ENCODE measurements at regions not wholly inside any gene's neighbourhood (a gene's known extent, or its start where the extent isn't known, plus 50 kb on each side); places are given as distances from the start of the nearest gene placed in this dataset.
"Not testable (repeated sequence)": the region's sequence is repeated elsewhere in the genome, so short reads cannot be mapped to it uniquely, and the experiment has no call there.

DNA sequence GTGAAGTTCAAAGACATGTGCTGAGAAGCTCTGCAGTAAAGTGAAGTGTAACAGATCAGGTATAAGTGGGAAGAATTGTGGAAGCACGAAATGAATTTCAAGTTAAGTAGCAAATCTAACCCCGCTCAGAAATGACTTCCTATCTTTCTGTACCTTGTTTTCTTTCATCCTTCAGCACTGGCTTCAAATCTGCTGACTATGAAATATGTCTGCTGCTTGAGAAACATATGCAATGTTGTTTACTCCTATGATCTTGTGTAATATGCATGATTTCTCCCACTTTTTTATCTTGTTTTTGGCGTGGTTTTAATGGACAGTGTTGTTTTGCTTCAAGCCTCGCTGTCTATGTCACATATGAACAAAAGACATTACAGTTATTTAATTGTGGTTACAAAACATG is 545.3 kb upstream of the NCAM2 start:
- no peak overlapping the region for H3K9ac ChIP-seq
- TF ChIP-seq, protein P1, sequence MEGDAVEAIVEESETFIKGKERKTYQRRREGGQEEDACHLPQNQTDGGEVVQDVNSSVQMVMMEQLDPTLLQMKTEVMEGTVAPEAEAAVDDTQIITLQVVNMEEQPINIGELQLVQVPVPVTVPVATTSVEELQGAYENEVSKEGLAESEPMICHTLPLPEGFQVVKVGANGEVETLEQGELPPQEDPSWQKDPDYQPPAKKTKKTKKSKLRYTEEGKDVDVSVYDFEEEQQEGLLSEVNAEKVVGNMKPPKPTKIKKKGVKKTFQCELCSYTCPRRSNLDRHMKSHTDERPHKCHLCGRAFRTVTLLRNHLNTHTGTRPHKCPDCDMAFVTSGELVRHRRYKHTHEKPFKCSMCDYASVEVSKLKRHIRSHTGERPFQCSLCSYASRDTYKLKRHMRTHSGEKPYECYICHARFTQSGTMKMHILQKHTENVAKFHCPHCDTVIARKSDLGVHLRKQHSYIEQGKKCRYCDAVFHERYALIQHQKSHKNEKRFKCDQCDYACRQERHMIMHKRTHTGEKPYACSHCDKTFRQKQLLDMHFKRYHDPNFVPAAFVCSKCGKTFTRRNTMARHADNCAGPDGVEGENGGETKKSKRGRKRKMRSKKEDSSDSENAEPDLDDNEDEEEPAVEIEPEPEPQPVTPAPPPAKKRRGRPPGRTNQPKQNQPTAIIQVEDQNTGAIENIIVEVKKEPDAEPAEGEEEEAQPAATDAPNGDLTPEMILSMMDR (IDR thresholded peaks at IDR 0.05), result no peak
- no peaks in the 10 kb centered on the region for H3K27me3 ChIP-seq (ENCODE audit: control insufficient read depth, insufficient read depth, low read length)
- no peaks in the 10 kb centered on the region for H3K9me3 ChIP-seq (ENCODE audit: control insufficient read depth, low read length)
- H3K79me2 ChIP-seq, result no peaks in the 10 kb centered on the region
- H3K4me2 ChIP-seq (ENCODE audit: low read length), result no peak overlapping the region
- no peak overlapping the region for H3K27ac ChIP-seq
- no peak overlapping the region for H3K4me3 ChIP-seq (ENCODE audit: low read depth, low read length)
- H3K4me1 ChIP-seq, result no peaks in the 10 kb centered on the region
- no peaks in the 10 kb centered on the region for H3K36me3 ChIP-seq (ENCODE audit: control insufficient read depth, insufficient read depth, low read length)
- no peak overlapping the region for H2AFZ ChIP-seq

DNA sequence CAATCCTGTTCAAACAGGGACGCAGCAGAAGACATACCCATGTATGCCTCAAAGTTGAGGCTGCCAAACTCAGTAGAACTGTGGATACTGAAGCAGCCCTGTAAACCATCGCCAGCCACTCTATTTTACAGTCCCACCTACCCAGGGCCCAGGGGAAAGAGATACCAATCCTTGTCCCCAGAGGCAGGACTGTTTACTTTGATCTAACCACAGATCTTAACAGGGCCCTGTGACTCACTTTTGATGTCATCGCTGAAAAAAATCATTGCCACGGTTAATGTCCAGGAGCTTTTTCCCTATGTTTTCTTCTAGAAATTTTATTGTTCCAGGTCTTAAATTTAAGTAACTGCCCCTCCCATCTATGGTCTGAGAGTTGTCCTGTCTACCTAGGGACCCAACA is 538.4 kb upstream of the NCAM2 start:
- Histone ChIP-seq H3K4me1 (no peaks in the 10 kb centered on the region), H3K4me3 (ENCODE audit: low read depth, low read length) (no peak overlapping the region), H3K36me3 (ENCODE audit: control insufficient read depth, insufficient read depth, low read length) (no peaks in the 10 kb centered on the region), H3K27me3 (ENCODE audit: control insufficient read depth, insufficient read depth, low read length) (no peaks in the 10 kb centered on the region), H3K79me2 (no peaks in the 10 kb centered on the region), H3K9ac (no peak overlapping the region), H2AFZ (no peak overlapping the region), H3K27ac (no peak overlapping the region), H3K9me3 (ENCODE audit: control insufficient read depth, low read length) (no peaks in the 10 kb centered on the region), H3K4me2 (ENCODE audit: low read length) (no peak overlapping the region)
- TF ChIP-seq, protein P1 (IDR thresholded peaks at IDR 0.05), result no peak

DNA sequence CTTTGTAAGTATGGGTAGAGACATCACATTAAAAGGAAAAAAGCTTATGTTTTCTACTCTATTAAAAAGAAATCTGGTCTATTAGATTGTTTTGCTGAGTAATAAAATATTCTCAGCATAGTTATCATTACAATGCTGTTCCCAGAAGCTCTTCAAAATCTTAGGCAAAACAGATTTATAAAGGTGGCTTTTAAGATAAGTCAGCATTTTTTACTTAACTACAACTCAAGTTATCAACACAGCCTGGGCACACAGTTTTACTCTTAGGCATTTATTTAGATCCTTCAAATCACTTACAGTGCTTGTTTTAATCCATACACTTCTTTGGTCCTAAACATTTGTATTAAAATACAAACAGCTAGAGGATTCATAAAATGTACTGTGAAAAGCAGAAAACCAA is 534.8 kb upstream of the NCAM2 start:
- no peaks in the 10 kb centered on the region for H3K36me3 ChIP-seq (ENCODE audit: control insufficient read depth, insufficient read depth, low read length)
- H3K79me2 ChIP-seq, result no peaks in the 10 kb centered on the region
- H3K9me3 ChIP-seq (ENCODE audit: control insufficient read depth, low read length), result no peaks in the 10 kb centered on the region
- H3K4me3 ChIP-seq (ENCODE audit: low read depth, low read length), result no peak overlapping the region
- H3K9ac ChIP-seq, result no peak overlapping the region
- H3K27ac ChIP-seq, result no peak overlapping the region
- no peaks in the 10 kb centered on the region for H3K27me3 ChIP-seq (ENCODE audit: control insufficient read depth, insufficient read depth, low read length)
- no peaks in the 10 kb centered on the region for H3K4me1 ChIP-seq
- TF ChIP-seq, protein P1 (IDR thresholded peaks at IDR 0.05), result no peak
- H2AFZ ChIP-seq, result no peak overlapping the region
- no peak overlapping the region for H3K4me2 ChIP-seq (ENCODE audit: low read length)

DNA sequence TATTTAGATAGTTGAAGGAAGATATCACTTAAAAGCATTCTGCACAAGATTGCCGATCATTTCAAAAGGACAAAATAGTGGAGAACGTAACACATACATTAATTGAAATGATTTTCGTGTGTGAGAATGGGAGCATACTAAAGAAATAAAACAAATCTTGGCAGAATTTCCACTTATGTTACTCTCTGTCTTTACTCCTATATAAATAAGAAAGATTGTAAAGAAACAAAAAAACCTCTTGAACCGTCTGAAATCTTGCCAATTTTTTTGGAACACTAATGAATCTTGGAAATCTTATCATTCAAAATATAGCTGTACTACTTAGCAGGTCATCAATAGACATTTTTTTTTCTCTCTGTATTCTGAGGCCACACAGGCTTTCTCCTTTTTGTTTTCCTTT is 528.8 kb upstream of the NCAM2 start:
- TF ChIP-seq, protein P1 (IDR thresholded peaks at IDR 0.05), result no peak
- H3K4me3 ChIP-seq (ENCODE audit: low read depth, low read length), result no peak overlapping the region
- H3K27me3 ChIP-seq (ENCODE audit: control insufficient read depth, insufficient read depth, low read length), result no peaks in the 10 kb centered on the region
- H3K9me3 ChIP-seq (ENCODE audit: control insufficient read depth, low read length), result no peaks in the 10 kb centered on the region
- no peak overlapping the region for H2AFZ ChIP-seq
- no peak overlapping the region for H3K4me2 ChIP-seq (ENCODE audit: low read length)
- no peaks in the 10 kb centered on the region for H3K36me3 ChIP-seq (ENCODE audit: control insufficient read depth, insufficient read depth, low read length)
- no peak overlapping the region for H3K27ac ChIP-seq
- H3K79me2 ChIP-seq, result no peaks in the 10 kb centered on the region
- H3K9ac ChIP-seq, result no peak overlapping the region
- H3K4me1 ChIP-seq, result no peaks in the 10 kb centered on the region

DNA sequence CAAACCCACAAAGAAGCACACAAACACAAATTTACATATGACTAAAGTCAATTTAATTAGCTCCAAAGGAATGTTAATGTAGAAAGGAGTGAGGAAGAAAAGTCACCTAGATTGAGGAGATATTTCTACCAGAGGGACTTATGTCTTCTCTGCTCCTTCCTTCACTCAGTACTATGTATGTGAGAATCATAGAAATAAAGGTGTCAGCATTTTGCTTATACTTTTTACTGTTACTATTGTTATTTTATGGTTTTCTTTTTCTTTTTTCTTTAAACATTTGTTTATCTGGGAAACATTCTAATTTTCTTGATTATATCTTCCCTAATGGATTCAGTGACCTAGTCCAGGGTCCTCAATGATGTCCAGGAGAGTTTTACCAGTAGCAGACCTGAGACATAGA is 511.9 kb upstream of the NCAM2 start:
- H3K4me1 ChIP-seq, result no peaks in the 10 kb centered on the region
- no peaks in the 10 kb centered on the region for H3K36me3 ChIP-seq (ENCODE audit: control insufficient read depth, insufficient read depth, low read length)
- no peak overlapping the region for H3K9ac ChIP-seq
- no peaks in the 10 kb centered on the region for H3K9me3 ChIP-seq (ENCODE audit: control insufficient read depth, low read length)
- no peaks in the 10 kb centered on the region for H3K79me2 ChIP-seq
- TF ChIP-seq, protein P1 (IDR thresholded peaks at IDR 0.05), result no peak
- no peak overlapping the region for H3K4me2 ChIP-seq (ENCODE audit: low read length)
- H3K27me3 ChIP-seq (ENCODE audit: control insufficient read depth, insufficient read depth, low read length), result no peaks in the 10 kb centered on the region
- H3K27ac ChIP-seq, result no peak overlapping the region
- H2AFZ ChIP-seq, result no peak overlapping the region
- H3K4me3 ChIP-seq (ENCODE audit: low read depth, low read length), result no peak overlapping the region

DNA sequence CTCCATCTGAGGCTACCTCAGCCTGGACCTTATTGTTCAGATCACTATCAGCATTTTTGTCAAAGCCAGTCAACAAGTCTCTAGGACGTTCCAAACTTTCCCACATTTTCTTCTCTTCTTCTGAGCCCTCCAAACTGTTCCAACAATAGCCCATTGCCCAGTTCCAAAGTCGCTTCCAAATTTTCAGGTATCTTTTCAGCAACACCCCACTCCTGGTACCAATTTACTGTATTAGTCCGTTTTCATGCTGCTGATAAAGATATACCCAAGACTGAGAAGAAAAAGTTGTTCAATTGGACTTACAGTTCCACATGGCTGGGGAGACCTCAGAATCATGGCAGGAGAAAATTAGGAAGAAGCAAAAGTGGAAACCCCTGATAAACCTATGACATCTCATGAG is 495.3 kb upstream of the NCAM2 start:
- H3K9me3 ChIP-seq (ENCODE audit: control insufficient read depth, low read length); H3K4me1 ChIP-seq; H3K79me2 ChIP-seq; H2AFZ ChIP-seq; H3K27me3 ChIP-seq (ENCODE audit: control insufficient read depth, insufficient read depth, low read length); H3K9ac ChIP-seq; H3K4me3 ChIP-seq (ENCODE audit: low read depth, low read length); H3K4me2 ChIP-seq (ENCODE audit: low read length); H3K27ac ChIP-seq; H3K36me3 ChIP-seq (ENCODE audit: control insufficient read depth, insufficient read depth, low read length): not testable (repeated sequence)
